Neural progenitor cell (in vitro differentiated cells): ENCODE measurements at regions not wholly inside any gene's neighbourhood (a gene's known extent, or its start where the extent isn't known, plus 50 kb on each side); places are given as distances from the start of the nearest gene placed in this dataset.

ENCODE experiments used
- CTCF ChIP-seq: fragments of 200-600 bp; sonication (generic); IDR thresholded peaks from 2 replicates; pipeline ENCODE4 v1.5.1; 2017; ENCODE audit warnings: antibody characterized with exemption, mild to moderate bottlenecking
- EZH2 ChIP-seq: fragments of 200-600 bp; sonication (generic); IDR thresholded peaks from 2 replicates; pipeline ENCODE4 v1.6.1; 2017; ENCODE audit warnings: antibody characterized with exemption, mild to moderate bottlenecking, moderate library complexity
- EZH2phosphoT487 ChIP-seq: fragments of 200-600 bp; sonication (generic); IDR thresholded peaks from 2 replicates; pipeline ENCODE4 v1.6.1; 2017; ENCODE audit warnings: antibody characterized with exemption

- TF ChIP-seq EZH2 (no peak), CTCF (no peak), EZH2phosphoT487 (no peak)
Observed at GRCh38 chr3:8156831-8157230, 344.8 kb upstream of the LMCD1 start.
